ENCODE measurements at regions not wholly inside any gene's neighbourhood (a gene's known extent, or its start where the extent isn't known, plus 50 kb on each side); places are given as distances from the start of the nearest gene placed in this dataset.

GRCh38 chr18:47746615-47747014 lies 183.8 kb downstream of the SMAD2 start:
- Histone ChIP-seq H2AFZ (ENCODE audit: low read depth) (no peak overlapping the region), H3K4me2 (no peak overlapping the region), H3K79me2 (ENCODE audit: insufficient read depth) (no peaks in the 10 kb centered on the region), H3K27me3 (ENCODE audit: insufficient read depth) (no peaks in the 10 kb centered on the region), H4K20me1 (ENCODE audit: insufficient read depth) (no peaks in the 10 kb centered on the region), H3K4me1 (ENCODE audit: control insufficient read depth in 1 of 2, insufficient read depth in 2 of 2, low read depth in 1 of 2, low read length in 1 of 2) (peaks cover 0 to 4% of the 10 kb centered on the region in 2 experiments; a peak in 1 of 4 replicates), H3K36me3 (replicated peaks in 1 of 2; ENCODE audit: control insufficient read depth in 1 of 2, insufficient read depth in 2 of 2, low read length in 1 of 2) (no peaks in the 10 kb centered on the region), H3K27ac (ENCODE audit: low read depth in 2 of 2, low read length in 1 of 2) (no peak overlapping the region), H3K9me3 (no peaks in the 10 kb centered on the region), H3F3A (replicated peaks; ENCODE audit: insufficient read depth) (no peaks in the 10 kb centered on the region), H3K9ac (no peak overlapping the region), H3K9me2 (no peaks in the 10 kb centered on the region), H3K4me3 (ENCODE audit: low read depth in 2 of 2, low read length in 1 of 2) (no peak overlapping the region)
- no peak for DNase-seq
- ChIA-PET CTCF (interaction anchor here (1.3 to 4.6 kb wide), 6 partner anchors 10 to 541 kb away, joined by 3 to 95 read pairs (median 22); no protein-coding TSS in a partner anchor), POLR2A (no interaction called here)
- TF ChIP-seq ZBTB33 (IDR thresholded peaks at IDR 0.05; ENCODE audit: borderline replicate concordance, low read depth) (no peak), CHD2 (IDR thresholded peaks at IDR 0.05; ENCODE audit: low read length, partially characterized antibody) (no peak), RFX5 (IDR thresholded peaks at IDR 0.05; ENCODE audit: low read length) (no peak), ELF1 (IDR thresholded peaks at IDR 0.05) (no peak), MEF2A (IDR thresholded peaks at IDR 0.05; ENCODE audit: borderline replicate concordance, low read depth) (no peak), EZH2phosphoT487 (IDR thresholded peaks at IDR 0.05; ENCODE audit: borderline replicate concordance, low read depth) (no peak), TAF1 (IDR thresholded peaks at IDR 0.05; ENCODE audit: borderline replicate concordance, low read depth, low read length) (no peak), NFIC (IDR thresholded peaks at IDR 0.05; ENCODE audit: borderline replicate concordance) (no peak), POLR2AphosphoS5 (IDR thresholded peaks at IDR 0.05; ENCODE audit: low read depth, low read length) (no peak), JUND (IDR thresholded peaks at IDR 0.05) (no peak), IRF3 (IDR thresholded peaks at IDR 0.05; ENCODE audit: low read depth, low read length) (no peak), YY1 (IDR thresholded peaks at IDR 0.05; ENCODE audit: low read depth) (no peak), RAD21 (IDR thresholded peaks at IDR 0.05; ENCODE audit: low read length) (no peak), USF1 (IDR thresholded peaks at IDR 0.05; ENCODE audit: borderline replicate concordance, low read depth) (no peak), FOXJ3 (CRISPR knock-in tag; IDR thresholded peaks at IDR 0.05) (no peak), PBX3 (IDR thresholded peaks at IDR 0.05) (no peak), TEAD4 (IDR thresholded peaks at IDR 0.05; ENCODE audit: borderline replicate concordance, insufficient read depth) (no peak), SMC3 (IDR thresholded peaks at IDR 0.05; ENCODE audit: low read depth, low read length) (no peak), NRF1 (IDR thresholded peaks at IDR 0.05; ENCODE audit: low read depth, low read length) (no peak)
- 54% methylated on average over 4 of the region's 4 CpGs for WGBS (ENCODE audit: low lambda C conversion rate)

Measured in SK-N-SH (cell line).